NT2/D1 (cell line): ENCODE measurements at regions not wholly inside any gene's neighbourhood (a gene's known extent, or its start where the extent isn't known, plus 50 kb on each side); places are given as distances from the start of the nearest gene placed in this dataset.
A peak's percentile ranks its signal among the peaks of the same experiment; 100 is the strongest.

Experiments
- DNase-seq: peaks from one replicate; pipeline ENCODE4 v3.0.0-alpha.2; 2011; ENCODE audit warnings: low read depth, low spot score
- H3K27me3 ChIP-seq: 2 replicates; pipeline ENCODE4 v1.6.0; 2011; ENCODE audit warnings: mild to moderate bottlenecking; ENCODE audit not compliant: insufficient read length, insufficient read depth
- H3K36me3 ChIP-seq: 2 replicates; pipeline ENCODE4 v1.6.1; 2011; ENCODE audit warnings: mild to moderate bottlenecking, low read length, mixed read lengths; ENCODE audit not compliant: insufficient read depth, insufficient read length
- H3K4me1 ChIP-seq: 2 replicates; pipeline ENCODE4 v1.5.1; 2011; ENCODE audit not compliant: insufficient read depth, insufficient read length
- H3K4me3 ChIP-seq: 2 replicates; pipeline ENCODE4 v1.5.1; 2011; ENCODE audit warnings: low read depth; ENCODE audit not compliant: insufficient read length
- H3K9ac ChIP-seq: 2 replicates; pipeline ENCODE4 v1.6.0; 2011; ENCODE audit warnings: low read depth; ENCODE audit not compliant: insufficient read length
- H3K9me3 ChIP-seq: 2 replicates; pipeline ENCODE4 v1.5.1; 2011; ENCODE audit warnings: mild to moderate bottlenecking, low read length; ENCODE audit not compliant: insufficient read depth
- SUZ12 ChIP-seq: IDR thresholded peaks from 2 replicates; pipeline ENCODE4 v1.6.1; 2011; ENCODE audit not compliant: insufficient read length, insufficient read depth; ENCODE audit errors: extremely low read depth
- YY1 ChIP-seq: IDR thresholded peaks from 2 replicates; pipeline ENCODE4 v1.6.1; 2011; ENCODE audit not compliant: insufficient read length, insufficient read depth
- ZNF274 ChIP-seq: IDR thresholded peaks from 2 replicates; pipeline ENCODE4 v1.6.1; 2011; ENCODE audit warnings: mild to moderate bottlenecking, low read depth, low read length

- DNase-seq: peak; percentile 43
- H3K36me3 ChIP-seq: no peaks in the 10 kb centered on the region
- H3K9me3 ChIP-seq: no peaks in the 10 kb centered on the region
- H3K9ac ChIP-seq: peak overlapping the region; percentile 62
- no peak for TF ChIP-seq SUZ12
- TF ChIP-seq YY1: no peak
- TF ChIP-seq ZNF274: no peak
- peaks cover 4% of the 10 kb centered on the region for H3K4me1 ChIP-seq
- H3K4me3 ChIP-seq: peak overlapping the region; percentile 58
- H3K27me3 ChIP-seq: peaks cover 43% of the 10 kb centered on the region
These were observed 1126.0 kb downstream of the AACS start for GRCh38 chr12:126191031-126191891.

DNA sequence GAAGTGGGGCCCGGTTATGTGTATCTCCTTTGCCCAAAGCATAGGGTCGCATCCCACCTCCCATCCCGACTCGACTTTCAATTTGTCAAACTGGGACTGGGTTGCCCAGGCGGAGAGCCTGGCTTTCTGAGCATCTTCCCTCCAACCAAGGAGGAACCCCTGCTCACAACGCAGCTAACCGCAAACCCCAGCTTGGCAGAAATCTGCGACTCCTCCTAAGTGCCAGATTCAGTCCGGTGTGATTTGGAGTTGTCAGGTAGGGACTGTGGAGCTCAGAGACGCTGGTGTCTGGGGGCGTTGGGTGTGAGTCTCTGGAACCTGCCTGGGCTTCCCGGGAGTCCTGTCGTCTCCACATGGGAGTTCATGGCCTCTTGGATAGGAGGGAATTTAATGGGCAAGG lies 1126.7 kb downstream of the AACS start:
- H3K4me1 ChIP-seq: peaks cover 4% of the 10 kb centered on the region
- peak overlapping the region; percentile 62 for H3K9ac ChIP-seq
- H3K4me3 ChIP-seq: peak overlapping the region; percentile 58
- DNase-seq: no peak
- peaks cover 43% of the 10 kb centered on the region for H3K27me3 ChIP-seq
- H3K9me3 ChIP-seq: no peaks in the 10 kb centered on the region
- H3K36me3 ChIP-seq: no peaks in the 10 kb centered on the region
- no peak for TF ChIP-seq YY1
- no peak for TF ChIP-seq SUZ12
- TF ChIP-seq ZNF274: no peak

GRCh38 chr12:126193190-126193589 lies 1128.0 kb downstream of the AACS start:
- DNase-seq: no peak
- H3K36me3 ChIP-seq: no peaks in the 10 kb centered on the region
- TF ChIP-seq SUZ12 (no peak), ZNF274 (no peak), YY1 (no peak)
- H3K9ac ChIP-seq: no peak overlapping the region
- H3K27me3 ChIP-seq: peaks cover 43% of the 10 kb centered on the region
- H3K4me1 ChIP-seq: peaks cover 4% of the 10 kb centered on the region
- H3K9me3 ChIP-seq: no peaks in the 10 kb centered on the region
- no peak overlapping the region for H3K4me3 ChIP-seq

DNA sequence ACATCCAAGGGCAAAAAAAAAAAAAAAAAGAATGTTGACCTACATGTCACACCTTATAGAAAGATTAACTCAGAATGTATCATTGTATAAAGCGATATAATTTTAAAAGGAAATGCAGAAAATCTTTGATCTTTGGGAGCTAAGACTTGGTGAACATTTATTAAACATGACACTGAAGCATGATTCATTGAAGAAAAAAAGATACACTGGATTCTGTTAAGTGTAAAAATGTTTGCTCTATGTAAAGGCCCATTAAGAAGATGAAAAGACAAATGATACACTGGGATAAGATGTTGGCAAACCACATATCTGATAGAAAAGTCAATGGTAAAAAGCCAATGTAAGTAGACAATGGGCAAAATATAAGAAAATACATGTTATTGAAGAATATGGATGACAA lies 1131.0 kb downstream of the AACS start:
- DNase-seq: no peak
- peaks cover 4% of the 10 kb centered on the region for H3K4me1 ChIP-seq
- H3K4me3 ChIP-seq: no peak overlapping the region
- peaks cover 18% of the 10 kb centered on the region for H3K27me3 ChIP-seq
- no peak for TF ChIP-seq YY1
- no peak for TF ChIP-seq ZNF274
- TF ChIP-seq SUZ12: no peak
- no peaks in the 10 kb centered on the region for H3K36me3 ChIP-seq
- H3K9ac ChIP-seq: no peak overlapping the region
- H3K9me3 ChIP-seq: no peaks in the 10 kb centered on the region

GRCh38 chr12:126198516-126198915 lies 1133.3 kb downstream of the AACS start:
- Histone ChIP-seq H3K9me3 (no peaks in the 10 kb centered on the region), H3K9ac (no peak overlapping the region), H3K4me3 (no peak overlapping the region), H3K4me1 (no peaks in the 10 kb centered on the region), H3K36me3 (no peaks in the 10 kb centered on the region), H3K27me3 (no peaks in the 10 kb centered on the region)
- DNase-seq: no peak
- TF ChIP-seq YY1 (no peak), SUZ12 (no peak), ZNF274 (no peak)

GRCh38 chr12:126198966-126199692 lies 1133.9 kb downstream of the AACS start:
- no peaks in the 10 kb centered on the region for H3K36me3 ChIP-seq
- no peak overlapping the region for H3K4me3 ChIP-seq
- no peaks in the 10 kb centered on the region for H3K4me1 ChIP-seq
- H3K9me3 ChIP-seq: no peaks in the 10 kb centered on the region
- TF ChIP-seq ZNF274: no peak
- TF ChIP-seq SUZ12: no peak
- TF ChIP-seq YY1: no peak
- DNase-seq: no peak
- no peak overlapping the region for H3K9ac ChIP-seq
- H3K27me3 ChIP-seq: no peaks in the 10 kb centered on the region

- Histone ChIP-seq H3K9ac (no peak overlapping the region), H3K9me3 (no peaks in the 10 kb centered on the region), H3K27me3 (no peaks in the 10 kb centered on the region), H3K36me3 (no peaks in the 10 kb centered on the region), H3K4me3 (no peak overlapping the region), H3K4me1 (no peaks in the 10 kb centered on the region)
- TF ChIP-seq SUZ12: no peak
- TF ChIP-seq ZNF274: no peak
- no peak for TF ChIP-seq YY1
- DNase-seq: no peak
These were observed 1136.8 kb downstream of the AACS start for GRCh38 chr12:126201981-126202537.
